Body of pancreas (tissue), 4 donors: ENCODE measurements at regions not wholly inside any gene's neighbourhood (a gene's known extent, or its start where the extent isn't known, plus 50 kb on each side); places are given as distances from the start of the nearest gene placed in this dataset.

Experiments
- CTCF ChIP-seq, 7 experiments: fragments of 450-650 bp in 4 of 7; fragments of 200-600 bp in 3 of 7; sonication (generic) in 3 of 7; IDR thresholded peaks; one replicate each; pipeline ENCODE4 v1.5.1; 2016 to 2019; ENCODE audit warnings: antibody characterized with exemption in 7 of 7
- POLR2A ChIP-seq, 3 donors: fragments of 450-650 bp; IDR thresholded peaks; one replicate each; pipeline ENCODE4 v1.6.1; 2016; ENCODE audit warnings: antibody characterized with exemption in 3 of 3, mild to moderate bottlenecking in 2 of 3

- no peak for TF ChIP-seq CTCF (IDR thresholded peaks at IDR 0.05)
- no peak for TF ChIP-seq POLR2A (IDR thresholded peaks at IDR 0.05)
Observed at GRCh38 chr15:39320355-39320754, 260.5 kb upstream of the THBS1 start.
